ENCODE measurements at regions not wholly inside any gene's neighbourhood (a gene's known extent, or its start where the extent isn't known, plus 50 kb on each side); places are given as distances from the start of the nearest gene placed in this dataset.

DNA sequence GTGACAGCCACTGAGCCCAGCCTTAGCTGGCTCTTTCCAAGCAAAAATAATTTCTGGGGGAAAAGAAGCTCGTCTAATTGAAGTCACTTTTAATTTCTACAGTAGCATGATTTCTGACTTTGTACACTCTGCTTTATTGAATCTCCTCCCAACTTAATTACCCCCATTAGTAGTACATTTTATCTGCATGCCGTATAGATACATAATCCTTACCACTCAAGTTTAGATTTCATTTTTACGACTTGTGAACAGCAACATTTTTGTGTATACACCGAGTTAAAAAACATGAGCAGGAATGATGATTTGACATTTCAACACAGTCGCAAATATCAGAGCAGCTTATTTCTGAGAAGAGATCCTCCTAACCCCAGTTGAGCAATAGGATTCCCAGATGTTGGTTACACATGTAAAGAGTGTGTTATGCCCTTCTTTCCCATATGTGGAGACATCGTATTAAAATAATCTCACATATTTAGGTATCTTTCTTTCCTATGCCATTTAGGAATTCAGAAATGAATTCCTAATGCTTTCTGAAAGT is 127.3 kb upstream of the MTHFD1L start:
- DNase-seq (ENCODE audit: low spot score): no peak
- no peak for TF ChIP-seq CTCF (IDR thresholded peaks at IDR 0.05; ENCODE audit: extremely low read depth, missing control alignments)

- DNase-seq (ENCODE audit: low spot score): no peak
- no peak for TF ChIP-seq CTCF (IDR thresholded peaks at IDR 0.05; ENCODE audit: extremely low read depth, missing control alignments)
These were observed 125.7 kb upstream of the MTHFD1L start for GRCh38 chr6:150739711-150740349.

GRCh38 chr6:150740453-150740852 is 125.0 kb upstream of the MTHFD1L start:
- DNase-seq (ENCODE audit: low spot score): no peak
- no peak for TF ChIP-seq CTCF (IDR thresholded peaks at IDR 0.05; ENCODE audit: extremely low read depth, missing control alignments)

DNA sequence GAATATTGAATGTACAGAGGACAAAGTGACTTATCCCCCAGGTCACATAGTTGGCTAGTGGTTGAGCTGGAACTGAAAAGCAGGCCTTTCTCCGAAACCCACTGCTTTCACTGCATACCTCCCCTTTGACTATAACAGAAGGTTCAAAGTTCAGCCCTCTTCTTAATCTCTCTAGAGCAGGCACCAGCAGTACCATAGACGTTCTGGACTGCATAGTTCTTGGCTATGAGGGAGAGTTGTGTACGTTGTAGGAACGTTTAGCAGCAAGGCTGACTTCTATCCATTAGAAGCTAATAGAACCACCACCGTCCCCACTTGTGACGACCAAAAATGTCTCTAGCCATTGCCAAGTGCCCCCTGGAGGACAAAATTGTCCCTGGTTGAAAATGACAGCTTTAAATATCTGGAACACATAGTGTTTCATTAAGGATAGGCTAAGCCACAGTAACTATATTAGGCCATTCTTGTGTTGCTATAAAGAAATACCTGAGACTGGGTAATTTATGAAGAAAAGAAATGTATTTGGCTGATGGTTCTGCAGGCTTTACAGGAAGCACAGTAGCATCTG is 123.8 kb upstream of the MTHFD1L start:
- TF ChIP-seq CTCF (IDR thresholded peaks at IDR 0.05; ENCODE audit: extremely low read depth, missing control alignments): peak; percentile 39
- DNase-seq (ENCODE audit: low spot score): peak; percentile 42

GRCh38 chr6:150744522-150745260 is 120.8 kb upstream of the MTHFD1L start:
- DNase-seq (ENCODE audit: low spot score): no peak
- no peak for TF ChIP-seq CTCF (IDR thresholded peaks at IDR 0.05; ENCODE audit: extremely low read depth, missing control alignments)

DNA sequence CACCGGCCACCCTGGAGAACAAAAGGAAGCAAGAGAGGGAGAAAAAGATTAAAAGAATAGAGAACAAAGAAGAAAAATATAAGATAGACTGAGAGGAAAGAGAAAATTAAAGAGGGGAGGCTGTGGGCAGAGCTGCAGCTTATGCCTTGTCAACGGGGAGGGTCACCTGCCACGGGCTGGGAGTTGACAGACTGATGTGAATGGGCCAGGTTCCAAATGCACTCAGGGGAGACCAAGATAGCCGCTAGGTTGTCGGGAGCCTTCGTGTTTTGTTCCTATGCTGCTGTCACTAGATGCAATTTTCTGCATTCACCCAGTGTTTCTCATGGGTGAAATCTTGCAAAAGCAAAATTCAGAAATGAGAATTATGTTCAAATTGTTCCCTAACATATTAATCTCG is 119.6 kb upstream of the MTHFD1L start:
- no peak for DNase-seq (ENCODE audit: low spot score)
- no peak for TF ChIP-seq CTCF (IDR thresholded peaks at IDR 0.05; ENCODE audit: extremely low read depth, missing control alignments)

DNA sequence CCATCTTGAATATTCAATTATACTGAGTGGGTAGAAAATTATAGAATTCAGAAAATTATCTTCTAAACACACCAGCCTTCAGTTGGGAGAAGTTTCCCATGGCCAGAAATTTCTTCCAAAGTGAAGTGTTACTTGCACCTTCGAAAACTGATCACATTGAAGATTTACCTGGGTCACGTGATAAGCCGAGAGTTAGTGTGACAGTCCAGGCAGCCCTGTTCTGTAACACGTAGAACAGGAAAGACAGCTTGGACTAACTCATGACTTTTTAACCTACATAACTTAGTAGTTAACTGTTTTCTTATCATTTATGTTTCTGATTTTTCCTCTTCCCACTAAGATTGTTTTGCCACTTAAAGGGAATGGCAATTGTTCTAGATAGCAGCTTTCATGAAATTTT is 118.3 kb upstream of the MTHFD1L start:
- no peak for DNase-seq (ENCODE audit: low spot score)
- no peak for TF ChIP-seq CTCF (IDR thresholded peaks at IDR 0.05; ENCODE audit: extremely low read depth, missing control alignments)
